Activated T-cell treated with anti-CD3 and anti-CD28 coated beads for 24 hours (primary cell): ENCODE measurements at regions not wholly inside any gene's neighbourhood (a gene's known extent, or its start where the extent isn't known, plus 50 kb on each side); places are given as distances from the start of the nearest gene placed in this dataset.
"Not testable (repeated sequence)": the region's sequence is repeated elsewhere in the genome, so short reads cannot be mapped to it uniquely, and the experiment has no call there.

Experiments
- DNase-seq: peaks from one replicate; pipeline ENCODE4 v3.0.0-alpha.2; 2020; ENCODE audit warnings: low read depth

- DNase-seq: no peak
These were observed 79.7 kb upstream of the IGFBP5 start for GRCh38 chr2:216775043-216775453.

GRCh38 chr2:216774620-216775019, 79.3 kb upstream of the IGFBP5 start:
- no peak for DNase-seq

- DNase-seq: no peak
These were observed 78.8 kb upstream of the IGFBP5 start for GRCh38 chr2:216774180-216774579.

- no peak for DNase-seq
These were observed 77.7 kb upstream of the IGFBP5 start for GRCh38 chr2:216773072-216773471.

GRCh38 chr2:216770717-216771116, 75.4 kb upstream of the IGFBP5 start:
- no peak for DNase-seq

GRCh38 chr2:216770050-216770449, 74.7 kb upstream of the IGFBP5 start:
- no peak for DNase-seq

- DNase-seq: no peak
These were observed 74.3 kb upstream of the IGFBP5 start for GRCh38 chr2:216769626-216770025.

- no peak for DNase-seq
These were observed 73.6 kb upstream of the IGFBP5 start for GRCh38 chr2:216768908-216769411.

GRCh38 chr2:216765761-216766262, 70.5 kb upstream of the IGFBP5 start:
- no peak for DNase-seq

- no peak for DNase-seq
These were observed 68.0 kb upstream of the IGFBP5 start for GRCh38 chr2:216763396-216763795.

- DNase-seq: no peak
These were observed 66.5 kb upstream of the IGFBP5 start for GRCh38 chr2:216761809-216762208.

GRCh38 chr2:216761133-216761532, 65.8 kb upstream of the IGFBP5 start:
- DNase-seq: no peak

- no peak for DNase-seq
These were observed 63.2 kb upstream of the IGFBP5 start for GRCh38 chr2:216758256-216759155.

GRCh38 chr2:216757532-216757931, 62.2 kb upstream of the IGFBP5 start:
- DNase-seq: no peak

GRCh38 chr2:216756435-216756834, 61.1 kb upstream of the IGFBP5 start:
- DNase-seq: no peak

GRCh38 chr2:216754812-216755211, 59.5 kb upstream of the IGFBP5 start:
- no peak for DNase-seq

- no peak for DNase-seq
These were observed 59.0 kb upstream of the IGFBP5 start for GRCh38 chr2:216754336-216754735.

GRCh38 chr2:216752855-216753505, 57.6 kb upstream of the IGFBP5 start:
- no peak for DNase-seq

- not testable (repeated sequence) for DNase-seq
These were observed 55.4 kb upstream of the IGFBP5 start for GRCh38 chr2:216750750-216751149.

GRCh38 chr2:216746268-216746667, 50.9 kb upstream of the IGFBP5 start:
- not testable (repeated sequence) for DNase-seq

- DNase-seq: no peak
These were observed 50.1 kb upstream of the IGFBP5 start for GRCh38 chr2:216745453-216745852.
